ENCODE measurements at regions not wholly inside any gene's neighbourhood (a gene's known extent, or its start where the extent isn't known, plus 50 kb on each side); places are given as distances from the start of the nearest gene placed in this dataset.
"Not testable (repeated sequence)": the region's sequence is repeated elsewhere in the genome, so short reads cannot be mapped to it uniquely, and the experiment has no call there.

- DNase-seq (ENCODE audit: low spot score): no peak
Observed at GRCh38 chrX:44785652-44786051, 58.2 kb upstream of the DUSP21 start.

GRCh38 chrX:44784241-44784640 lies 59.6 kb upstream of the DUSP21 start:
- no peak for DNase-seq (ENCODE audit: low spot score)

GRCh38 chrX:44778254-44778653 lies 65.6 kb upstream of the DUSP21 start:
- no peak for DNase-seq (ENCODE audit: low spot score)

- no peak for DNase-seq (ENCODE audit: low spot score)
Observed at GRCh38 chrX:44775726-44776125, 68.1 kb upstream of the DUSP21 start.

- DNase-seq (ENCODE audit: low spot score): not testable (repeated sequence)
Observed at GRCh38 chrX:44774066-44774465, 69.8 kb upstream of the DUSP21 start.

GRCh38 chrX:44770121-44770520 lies 73.7 kb upstream of the DUSP21 start:
- DNase-seq (ENCODE audit: low spot score): no peak

- no peak for DNase-seq (ENCODE audit: low spot score)
Observed at GRCh38 chrX:44767308-44767707, 76.5 kb upstream of the DUSP21 start.

GRCh38 chrX:44765556-44765955 lies 78.3 kb upstream of the DUSP21 start:
- no peak for DNase-seq (ENCODE audit: low spot score)

GRCh38 chrX:44747969-44748368 lies 95.9 kb upstream of the DUSP21 start:
- DNase-seq (ENCODE audit: low spot score): no peak

- DNase-seq (ENCODE audit: low spot score): no peak
Observed at GRCh38 chrX:44747317-44747716, 96.5 kb upstream of the DUSP21 start.

GRCh38 chrX:44744799-44745198 lies 99.0 kb upstream of the DUSP21 start:
- no peak for DNase-seq (ENCODE audit: low spot score)

- no peak for DNase-seq (ENCODE audit: low spot score)
Observed at GRCh38 chrX:44742480-44743155, 101.2 kb upstream of the DUSP21 start.

- DNase-seq (ENCODE audit: low spot score): not testable (repeated sequence)
Observed at GRCh38 chrX:44741859-44742258, 102.0 kb upstream of the DUSP21 start.

- DNase-seq (ENCODE audit: low spot score): not testable (repeated sequence)
Observed at GRCh38 chrX:44741458-44741857, 102.4 kb upstream of the DUSP21 start.

- no peak for DNase-seq (ENCODE audit: low spot score)
Observed at GRCh38 chrX:44735498-44735897, 108.3 kb upstream of the DUSP21 start.

- no peak for DNase-seq (ENCODE audit: low spot score)
Observed at GRCh38 chrX:44733931-44734330, 109.9 kb upstream of the DUSP21 start.

GRCh38 chrX:44731160-44731559 lies 112.7 kb upstream of the DUSP21 start:
- no peak for DNase-seq (ENCODE audit: low spot score)

GRCh38 chrX:44723426-44723825 lies 120.4 kb upstream of the DUSP21 start:
- no peak for DNase-seq (ENCODE audit: low spot score)

GRCh38 chrX:44708470-44708869 lies 135.4 kb upstream of the DUSP21 start:
- no peak for DNase-seq (ENCODE audit: low spot score)

- no peak for DNase-seq (ENCODE audit: low spot score)
Observed at GRCh38 chrX:44705817-44706551, 137.8 kb upstream of the DUSP21 start.

GRCh38 chrX:44698357-44698756 lies 145.5 kb upstream of the DUSP21 start:
- DNase-seq (ENCODE audit: low spot score): no peak

- DNase-seq (ENCODE audit: low spot score): no peak
Observed at GRCh38 chrX:44693255-44693654, 150.6 kb upstream of the DUSP21 start.

GRCh38 chrX:44690129-44690528 lies 147.5 kb upstream of the FUNDC1 start:
- no peak for DNase-seq (ENCODE audit: low spot score)

Measured in pons (tissue), 1 donor.